HG02938 (cell line): ENCODE measurements at regions not wholly inside any gene's neighbourhood (a gene's known extent, or its start where the extent isn't known, plus 50 kb on each side); places are given as distances from the start of the nearest gene placed in this dataset.
"Not testable (repeated sequence)": the region's sequence is repeated elsewhere in the genome, so short reads cannot be mapped to it uniquely, and the experiment has no call there.

Experiments used
- ATAC-seq: cut with Tn5 transposase; IDR thresholded peaks from one replicate; pipeline ENCODE4 v1.9.1; 2021; ENCODE audit warnings: mild to moderate bottlenecking, moderate library complexity; ENCODE audit not compliant: unreplicated experiment

DNA sequence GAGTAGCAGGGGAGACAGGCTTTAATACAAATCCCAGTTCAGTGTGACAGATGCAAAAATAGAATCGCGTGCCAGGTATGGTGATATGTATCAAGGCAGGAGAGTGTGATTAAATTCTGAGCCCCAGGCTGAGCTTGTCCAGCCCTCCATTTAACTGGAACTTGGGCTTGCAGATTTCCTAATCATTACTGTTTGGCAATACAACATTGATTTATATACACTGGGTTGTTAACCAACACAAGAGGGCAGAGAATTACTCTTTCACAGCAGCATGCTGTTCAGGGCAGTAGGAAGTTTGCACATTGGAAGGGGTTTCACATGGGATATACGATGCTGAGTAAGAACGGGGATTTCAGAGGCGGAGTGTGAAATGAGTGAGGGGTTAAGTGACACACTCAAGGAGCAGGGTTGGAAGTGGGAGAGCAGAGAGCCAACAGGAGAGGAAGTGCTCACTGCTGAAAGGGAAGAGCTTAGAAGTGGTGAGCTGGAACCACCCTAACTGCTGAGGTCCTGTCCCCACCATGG lies 70.8 kb upstream of the ATXN1 start:
- ATAC-seq, result no peak

DNA sequence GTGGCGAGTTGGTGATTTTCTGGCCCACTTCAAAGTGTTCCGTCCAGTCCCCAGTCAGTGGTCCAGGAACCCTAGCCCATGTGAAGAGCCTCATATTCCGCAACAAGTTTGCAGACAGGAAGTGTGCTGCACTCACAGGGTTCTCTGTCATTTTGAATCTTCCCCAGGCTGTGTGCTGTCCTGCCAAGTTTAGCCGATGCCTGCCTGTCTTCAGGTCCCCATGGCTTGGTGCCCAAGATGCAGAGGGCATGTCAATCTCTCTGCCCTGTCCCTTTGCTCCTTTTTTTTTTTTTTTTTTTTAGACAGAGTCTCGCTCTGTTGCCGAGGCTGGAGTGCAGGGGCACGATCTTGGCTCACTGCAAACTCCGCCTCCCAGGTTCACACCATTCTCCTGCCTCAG lies 69.9 kb upstream of the ATXN1 start:
- no peak for ATAC-seq

DNA sequence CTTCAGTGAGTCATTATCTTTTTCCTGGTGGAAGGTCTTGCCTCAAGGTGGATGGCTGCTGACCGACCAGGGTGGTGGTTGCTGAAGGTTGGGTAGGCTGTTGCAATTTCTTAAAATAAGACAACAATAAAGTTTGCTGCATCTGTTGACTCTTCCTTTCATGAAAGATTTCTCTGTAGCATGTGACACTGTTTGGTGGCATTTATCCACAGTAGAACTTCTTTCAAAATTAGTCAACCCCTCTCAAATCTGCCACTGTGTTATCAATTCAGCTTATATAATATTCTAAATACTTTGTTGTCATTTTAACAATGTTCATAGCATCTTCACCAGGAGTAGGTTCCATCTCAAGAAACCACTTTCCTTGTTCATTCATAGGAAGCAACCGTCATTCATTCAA lies 66.8 kb upstream of the ATXN1 start:
- no peak for ATAC-seq

DNA sequence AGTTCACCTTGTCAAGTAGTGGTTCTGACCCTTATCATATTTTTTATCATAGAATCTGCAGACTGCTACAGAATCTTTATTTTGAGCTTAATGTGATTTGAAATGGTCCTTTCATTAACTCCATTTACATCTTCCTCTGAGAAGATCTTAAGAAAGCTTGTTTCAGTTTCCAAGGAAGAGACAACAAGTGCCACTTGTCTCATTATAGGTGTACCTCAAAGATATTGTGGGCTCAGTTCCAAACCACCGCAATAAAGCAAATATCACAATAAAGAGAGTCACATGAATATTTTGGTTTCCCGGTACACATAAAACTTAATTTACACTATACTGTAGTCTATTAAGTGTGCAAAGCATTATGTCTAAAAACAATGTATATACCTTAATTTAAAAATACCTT lies 66.4 kb upstream of the ATXN1 start:
- no peak for ATAC-seq

DNA sequence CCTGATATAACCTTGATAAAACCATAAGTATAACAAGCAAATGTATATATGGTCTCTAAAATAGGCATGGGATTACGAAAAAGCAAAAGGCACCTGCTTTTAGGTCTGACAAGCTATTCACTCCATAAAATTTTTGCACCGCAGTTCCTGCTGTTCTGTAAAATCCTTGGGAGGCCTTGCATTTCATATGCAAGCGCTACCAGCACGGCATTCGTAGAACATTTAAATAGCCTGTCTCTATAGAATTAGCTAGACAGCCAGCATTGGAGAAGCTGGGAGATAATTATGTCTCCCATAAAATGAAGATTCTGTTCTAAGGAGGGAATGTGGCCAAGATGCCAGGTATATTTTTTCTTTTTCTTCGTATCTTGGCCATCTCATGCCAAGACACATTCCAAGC lies 64.5 kb upstream of the ATXN1 start:
- no peak for ATAC-seq

DNA sequence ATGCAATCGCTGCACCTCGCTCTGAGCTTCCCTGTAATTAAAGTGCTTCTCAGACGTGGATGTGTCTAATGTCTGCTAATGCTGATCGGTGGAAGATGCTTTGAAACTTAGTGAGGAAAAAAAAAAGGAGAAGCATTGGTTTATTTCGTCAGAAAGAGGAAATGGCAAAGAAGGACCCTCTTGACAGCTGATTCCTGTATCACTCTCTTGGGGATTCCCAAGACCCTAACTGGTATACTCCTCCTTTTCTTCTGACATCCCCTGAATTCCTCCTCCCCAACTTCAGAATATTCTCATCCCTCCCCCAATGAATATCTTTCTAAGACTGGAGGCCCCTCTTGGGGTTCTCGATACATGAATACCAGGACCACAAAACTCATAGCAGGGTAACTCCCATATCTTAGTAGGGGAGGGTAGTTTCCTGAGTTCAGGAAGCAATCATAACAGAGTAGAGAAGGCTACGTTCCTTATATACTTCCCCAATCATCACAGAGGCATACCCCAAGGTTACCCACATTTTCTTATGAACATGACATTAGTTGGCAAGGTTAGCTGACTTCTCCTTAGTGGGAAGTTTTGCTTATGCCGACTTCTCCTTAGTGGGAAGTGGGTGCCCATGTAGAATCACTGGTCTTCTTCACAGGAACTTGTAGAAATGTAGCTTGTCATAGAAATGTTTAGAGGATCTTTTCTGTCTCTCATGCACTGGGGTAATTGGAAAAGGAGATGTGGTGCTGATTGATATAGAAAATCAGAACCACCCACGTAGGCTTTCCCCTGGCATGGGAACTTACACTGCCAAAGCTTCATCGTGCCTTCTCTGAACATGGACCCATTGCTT lies 63.8 kb upstream of the ATXN1 start:
- no peak for ATAC-seq

DNA sequence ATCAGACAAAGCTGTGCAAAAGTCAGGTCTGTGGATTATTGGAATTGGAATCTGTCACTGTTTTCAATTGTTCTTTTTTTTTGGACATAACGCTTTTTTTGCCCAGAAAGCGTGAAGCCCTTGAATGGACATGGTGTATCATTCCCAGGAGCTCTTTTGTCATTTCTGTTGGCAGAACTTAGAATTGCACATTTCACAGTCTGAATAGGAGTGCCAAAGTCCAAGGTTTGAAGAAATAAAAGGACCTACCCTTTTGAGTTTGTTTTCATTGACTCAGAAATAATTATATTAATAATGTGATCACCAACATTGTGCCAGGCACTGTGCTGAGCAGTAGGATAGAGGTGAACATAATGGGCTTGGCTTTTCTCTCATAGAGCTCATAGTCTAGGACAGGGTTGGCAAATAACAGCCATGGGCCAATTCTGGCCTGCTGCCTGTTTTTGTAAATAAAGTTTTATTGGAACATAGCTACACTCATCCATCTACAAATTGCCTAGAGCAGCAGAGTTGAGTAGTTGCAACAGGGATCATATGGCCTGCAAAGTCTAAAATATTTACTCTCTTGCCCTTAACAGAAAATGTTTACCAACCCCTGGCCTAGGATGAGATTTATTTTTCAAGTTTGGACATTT lies 62.6 kb upstream of the ATXN1 start:
- no peak for ATAC-seq

DNA sequence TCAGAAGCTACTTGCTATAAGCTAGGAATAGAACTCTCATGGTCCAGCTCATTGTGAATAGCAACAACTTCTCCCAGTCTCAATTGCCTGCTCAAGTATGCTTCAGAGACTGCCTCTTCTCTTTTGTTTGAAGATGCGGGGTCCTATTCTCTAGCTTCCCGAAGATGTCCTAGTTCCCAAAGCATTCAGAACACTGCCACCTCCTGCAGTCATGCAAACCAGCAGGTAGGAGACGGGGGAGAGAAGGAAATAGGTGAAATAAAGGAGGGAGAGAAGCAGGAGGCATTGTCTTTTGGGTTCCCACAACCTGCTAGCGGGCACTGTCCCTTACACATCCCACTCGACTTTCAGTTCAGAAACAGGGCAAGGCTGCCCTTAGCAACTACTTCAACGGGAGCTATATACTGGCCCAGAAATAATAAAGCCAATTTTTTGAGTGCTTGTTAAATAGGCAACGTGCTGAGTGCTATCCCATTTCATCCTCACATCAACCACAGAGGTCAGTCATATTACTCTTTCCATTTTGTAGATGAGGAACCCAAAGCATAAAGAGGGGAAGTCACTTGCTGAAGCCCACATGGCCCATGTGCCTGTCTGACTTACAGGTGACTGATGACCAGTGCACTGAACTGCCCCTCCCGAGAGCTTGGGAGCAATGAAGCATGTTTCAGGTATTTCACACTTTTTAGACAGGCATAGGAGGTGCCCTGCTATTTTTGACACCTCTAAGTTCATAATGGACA lies 61.9 kb upstream of the ATXN1 start:
- ATAC-seq, result no peak

DNA sequence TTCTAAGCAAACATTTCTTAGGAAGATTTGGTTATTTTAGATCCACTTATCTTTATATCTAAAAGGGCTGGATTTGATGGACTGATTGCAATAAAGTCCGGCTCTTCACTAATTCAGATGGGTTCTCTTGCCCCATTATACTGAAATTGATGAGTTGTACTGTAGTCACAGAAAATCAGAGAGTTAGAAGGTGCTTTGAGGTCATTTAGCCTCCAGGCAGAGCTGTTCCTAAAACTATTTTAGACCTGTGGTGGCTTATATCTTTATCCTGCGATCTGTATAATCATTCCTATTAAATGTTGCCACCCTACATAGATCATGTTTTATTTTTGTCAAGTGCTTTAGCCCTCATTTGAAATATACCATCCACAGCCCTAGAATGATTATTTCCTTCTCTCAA lies 61.3 kb upstream of the ATXN1 start:
- no peak for ATAC-seq

DNA sequence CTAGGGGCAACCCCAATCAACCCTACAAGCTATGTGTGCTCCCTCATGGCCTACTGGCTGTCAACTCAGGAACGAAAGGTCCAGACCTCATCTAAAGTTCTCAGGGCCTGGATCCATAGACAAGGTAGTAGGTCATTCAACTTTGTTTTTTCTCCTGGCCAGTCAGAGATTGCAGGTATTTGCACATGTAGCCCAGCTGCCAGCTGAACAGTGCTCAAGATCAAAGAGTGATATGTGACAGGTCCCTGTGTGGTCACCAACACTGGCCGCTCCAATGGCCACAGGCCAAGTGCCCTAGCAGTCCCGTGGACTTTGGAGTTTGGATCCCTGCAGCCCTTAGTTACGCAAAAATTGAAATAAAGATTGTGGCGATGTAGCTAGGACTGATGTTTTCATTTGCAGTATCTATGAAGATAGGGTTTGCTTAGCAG lies 60.6 kb upstream of the ATXN1 start:
- ATAC-seq, result no peak

DNA sequence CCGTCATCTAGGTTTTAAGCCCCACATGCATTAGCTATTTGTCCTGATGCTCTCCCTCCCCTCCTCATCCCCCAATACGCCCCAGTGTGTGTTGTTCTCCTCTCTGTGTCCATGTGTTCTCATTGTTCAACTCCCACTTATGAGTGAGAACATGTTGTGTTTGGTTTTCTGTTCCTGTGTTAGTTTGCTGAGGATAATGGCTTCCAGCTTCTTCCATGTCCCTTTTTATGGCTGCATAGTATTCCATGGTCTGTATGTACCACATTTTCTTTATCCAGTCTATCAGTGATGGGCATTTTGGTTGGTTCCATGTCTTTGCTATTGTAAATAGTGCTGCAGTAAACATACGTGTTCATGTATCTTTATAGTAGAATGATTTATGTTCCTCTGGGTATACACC lies 59.0 kb upstream of the ATXN1 start:
- ATAC-seq, result not testable (repeated sequence)

DNA sequence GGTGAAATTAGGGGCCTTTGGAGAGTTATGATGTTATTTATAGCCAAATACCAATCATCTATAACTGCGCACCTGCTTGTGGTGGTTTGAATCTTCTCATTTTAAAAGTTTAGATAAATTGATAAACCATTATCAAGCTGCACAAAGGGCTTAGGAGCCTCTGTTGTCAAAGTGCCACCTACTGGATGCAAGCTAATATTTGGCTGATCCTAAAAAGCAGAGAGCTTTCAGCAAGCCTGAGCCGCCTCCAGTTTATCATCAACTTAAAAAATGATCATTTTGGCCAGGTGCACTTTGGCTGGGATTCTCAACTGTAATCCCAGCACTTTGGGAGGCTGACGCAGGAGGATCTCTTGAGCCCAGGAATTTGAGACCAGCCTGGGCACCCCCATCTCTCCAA lies 58.5 kb upstream of the ATXN1 start:
- no peak for ATAC-seq

DNA sequence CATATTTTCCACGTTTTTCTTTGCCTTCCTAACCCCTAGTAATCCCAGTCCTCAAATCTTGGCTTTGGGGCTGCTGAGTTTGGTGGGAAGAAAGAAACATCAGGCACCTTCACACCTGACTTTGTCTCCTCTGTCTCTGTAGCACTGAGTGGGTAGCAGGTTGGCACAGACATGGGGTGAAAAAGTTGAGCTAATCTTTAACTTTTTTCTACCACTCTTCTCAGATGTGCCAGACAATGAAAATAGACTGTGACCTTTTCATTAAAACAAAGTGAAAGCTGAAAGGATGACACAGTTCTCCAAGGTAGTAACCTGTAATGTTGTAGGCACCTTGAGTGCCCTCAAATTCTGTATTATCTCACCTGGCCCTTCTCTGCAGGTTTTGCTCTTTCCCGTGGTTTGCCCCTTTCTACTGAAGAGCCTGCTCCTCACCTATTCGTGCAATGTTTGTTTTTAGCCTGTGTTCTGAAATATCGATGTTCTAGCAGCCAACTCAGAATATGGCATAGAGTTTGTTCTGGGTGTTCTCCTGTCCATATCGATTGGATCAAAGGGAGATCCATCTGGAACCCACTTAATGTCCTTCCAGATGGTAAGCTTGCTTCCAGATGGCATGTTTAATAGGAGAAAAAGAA lies 57.8 kb upstream of the ATXN1 start:
- ATAC-seq, result no peak

DNA sequence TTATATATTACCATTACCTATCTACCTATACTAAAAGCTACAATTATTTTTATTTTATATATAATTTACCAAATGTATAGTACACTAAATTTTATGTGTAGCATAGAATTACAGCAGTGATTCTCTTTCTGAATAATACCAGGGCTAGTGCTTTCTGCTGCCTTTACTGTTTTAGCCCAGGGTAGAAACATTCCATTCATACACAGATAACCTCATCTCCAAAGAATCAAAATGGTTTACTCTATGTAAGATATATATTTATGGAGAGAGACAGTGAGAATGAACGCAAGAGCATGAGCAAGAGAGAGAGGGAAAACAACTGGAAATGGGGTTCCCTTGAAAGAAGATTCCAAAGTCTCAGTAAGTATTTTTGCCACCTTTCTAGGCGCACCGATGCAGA lies 56.3 kb upstream of the ATXN1 start:
- no peak for ATAC-seq

DNA sequence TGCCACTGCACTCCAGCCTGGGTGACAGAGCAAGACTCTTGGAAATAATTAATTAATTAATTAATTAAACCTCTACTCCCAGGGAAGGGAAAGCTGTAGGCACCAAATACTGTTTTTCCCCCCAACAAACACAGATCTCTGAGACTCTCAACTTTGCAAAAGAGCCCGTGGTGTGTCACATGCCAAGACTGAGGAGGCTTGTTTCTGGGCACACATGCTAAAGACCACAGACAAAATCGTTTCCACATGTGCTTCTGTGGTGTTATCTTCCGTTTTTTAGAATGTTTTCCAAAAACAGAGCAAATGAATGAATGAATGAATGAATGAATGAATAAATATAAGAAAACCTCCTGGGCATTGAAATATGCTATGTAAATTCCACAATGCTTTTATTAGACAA lies 55.6 kb upstream of the ATXN1 start:
- no peak for ATAC-seq

DNA sequence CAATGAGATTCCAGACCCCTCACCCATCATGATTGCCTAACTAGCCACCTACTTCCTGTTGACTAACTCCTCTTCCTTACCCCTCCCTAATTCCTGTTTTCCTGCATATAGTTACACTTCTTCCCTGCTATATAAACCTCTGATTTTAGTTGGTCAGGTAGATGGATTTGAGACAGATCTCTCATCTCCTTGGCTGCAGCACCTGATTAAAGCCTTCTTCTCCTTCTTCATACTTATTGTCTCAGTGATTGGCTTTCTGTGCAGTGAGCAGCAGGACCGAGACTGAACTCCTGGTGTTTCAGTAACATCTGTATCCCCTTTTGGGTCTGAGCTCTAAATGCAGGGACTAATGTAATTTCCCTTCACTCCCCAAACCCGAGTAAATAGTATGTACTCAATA lies 51.7 kb upstream of the ATXN1 start:
- no peak for ATAC-seq

DNA sequence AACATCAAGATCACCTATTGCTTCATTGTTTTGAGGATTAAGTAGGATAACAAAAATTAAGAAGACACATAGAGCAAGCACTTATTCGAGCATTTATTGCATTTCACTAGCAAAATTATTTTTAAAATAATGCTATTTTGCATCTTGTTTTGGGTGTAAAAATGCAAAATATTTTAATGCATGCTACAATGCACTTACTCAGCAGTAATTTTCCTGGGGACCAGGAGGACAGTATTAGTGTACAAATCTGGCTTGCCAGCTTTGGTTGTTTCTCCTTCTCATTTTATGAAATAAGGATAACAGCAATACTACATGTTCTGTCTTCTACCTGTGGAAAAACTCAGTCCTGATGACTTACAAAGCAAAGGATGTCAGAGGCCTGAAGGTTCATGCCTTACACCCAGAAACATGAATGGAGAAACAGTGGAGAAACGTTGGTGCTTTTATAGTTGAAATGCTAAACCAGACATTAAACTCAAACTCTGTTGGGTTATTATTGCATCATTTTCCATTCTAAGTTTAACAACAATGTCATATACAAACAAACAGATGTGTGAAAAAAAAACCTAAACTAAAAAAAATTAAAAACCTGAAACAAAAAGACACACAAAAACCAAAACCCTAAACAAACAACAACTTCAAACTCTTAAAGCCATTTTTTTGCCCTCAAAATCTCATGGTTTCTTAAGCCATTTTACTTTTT lies 50.2 kb upstream of the ATXN1 start:
- ATAC-seq, result no peak
